Superior temporal gyrus (tissue), 1 donor: ENCODE measurements at regions not wholly inside any gene's neighbourhood (a gene's known extent, or its start where the extent isn't known, plus 50 kb on each side); places are given as distances from the start of the nearest gene placed in this dataset.

Experiments
- DNase-seq: peaks from one replicate; pipeline ENCODE4 v3.0.0-alpha.2; 2016; ENCODE audit errors: extremely low spot score

- DNase-seq: no peak
Measured at GRCh38 chr1:61523893-61524605, 200.9 kb downstream of the TM2D1 start.

DNA sequence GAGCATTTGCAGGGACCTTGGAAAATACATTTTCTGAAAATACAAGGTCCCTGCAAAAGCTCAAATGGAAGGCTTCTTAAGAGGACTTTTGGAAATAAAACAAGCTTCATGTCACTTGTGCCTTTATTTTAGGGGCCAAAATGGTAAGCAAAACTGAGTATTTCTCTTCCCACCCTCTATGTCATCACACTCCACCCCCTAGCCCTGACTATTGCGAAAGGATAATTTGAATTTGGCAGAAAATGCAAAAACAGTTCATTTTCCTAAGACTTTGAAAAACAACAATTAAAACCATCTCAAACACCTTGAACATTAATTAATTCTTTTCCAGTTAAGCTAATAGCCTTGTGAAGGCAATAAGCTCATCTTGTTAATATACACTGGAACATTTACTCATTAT, 201.7 kb downstream of the TM2D1 start:
- no peak for DNase-seq

DNA sequence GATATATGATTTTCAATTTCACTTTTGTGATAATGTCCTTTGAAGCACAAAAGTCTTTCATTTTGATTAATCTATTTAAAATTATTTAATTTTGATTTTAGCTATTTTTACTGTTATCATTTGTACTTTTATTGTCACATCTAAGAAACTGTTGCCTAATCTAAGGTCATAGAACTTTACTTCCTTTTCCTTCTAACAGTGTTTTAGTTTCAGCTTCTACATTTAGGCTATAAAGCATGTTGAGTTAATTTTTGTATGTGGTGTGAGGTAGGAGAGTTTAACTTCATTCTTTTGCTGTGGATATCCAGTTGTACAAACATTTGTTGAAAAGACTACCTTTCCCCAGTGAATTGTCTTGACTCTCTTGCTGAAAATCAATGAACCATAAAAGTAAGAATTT, 204.5 kb downstream of the TM2D1 start:
- no peak for DNase-seq

GRCh38 chr1:61519631-61520030, 205.3 kb downstream of the TM2D1 start:
- DNase-seq: no peak

- no peak for DNase-seq
Measured at GRCh38 chr1:61518670-61519400, 206.1 kb downstream of the TM2D1 start.

DNA sequence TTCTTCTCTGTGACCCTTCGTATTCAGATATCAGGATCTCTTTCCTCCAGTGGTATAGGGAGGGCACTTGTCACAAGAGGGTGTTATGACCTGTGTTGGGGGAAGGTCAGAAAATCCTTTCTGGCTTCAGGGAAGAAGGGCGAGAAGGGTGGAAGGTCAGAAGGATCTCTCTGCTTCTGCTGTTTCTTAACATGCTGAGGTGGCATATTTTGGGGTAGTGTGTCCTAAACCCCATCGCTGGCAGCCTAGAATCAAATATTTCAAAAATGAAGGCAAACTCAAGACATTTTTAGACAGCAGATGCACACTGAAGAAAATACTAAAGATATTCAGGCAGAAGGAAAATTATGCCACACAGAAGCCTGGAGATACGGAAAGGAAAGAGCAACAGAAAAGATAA, 207.6 kb downstream of the TM2D1 start:
- no peak for DNase-seq

GRCh38 chr1:61515096-61515495, 209.8 kb downstream of the TM2D1 start:
- no peak for DNase-seq
